GM12878 (cell line): ENCODE measurements at regions not wholly inside any gene's neighbourhood (a gene's known extent, or its start where the extent isn't known, plus 50 kb on each side); places are given as distances from the start of the nearest gene placed in this dataset.

Experiments
- CBX3 ChIP-seq: fragments of 200-600 bp; sonication (generic); IDR thresholded peaks from 2 replicates; pipeline ENCODE4 v1.6.1; 2016; ENCODE audit warnings: low read depth, borderline replicate concordance
- GABPA ChIP-seq: IDR thresholded peaks from 2 replicates; pipeline ENCODE4 v1.6.1; 2014; ENCODE audit warnings: antibody characterized with exemption, low read depth, mild to moderate bottlenecking, inconsistent platforms
- POLR2AphosphoS2 ChIP-seq: IDR thresholded peaks from 2 replicates; pipeline ENCODE4 v1.6.1; 2011; ENCODE audit warnings: low read depth, mild to moderate bottlenecking, low read length, improper control_type of control experiment, moderate library complexity

DNA sequence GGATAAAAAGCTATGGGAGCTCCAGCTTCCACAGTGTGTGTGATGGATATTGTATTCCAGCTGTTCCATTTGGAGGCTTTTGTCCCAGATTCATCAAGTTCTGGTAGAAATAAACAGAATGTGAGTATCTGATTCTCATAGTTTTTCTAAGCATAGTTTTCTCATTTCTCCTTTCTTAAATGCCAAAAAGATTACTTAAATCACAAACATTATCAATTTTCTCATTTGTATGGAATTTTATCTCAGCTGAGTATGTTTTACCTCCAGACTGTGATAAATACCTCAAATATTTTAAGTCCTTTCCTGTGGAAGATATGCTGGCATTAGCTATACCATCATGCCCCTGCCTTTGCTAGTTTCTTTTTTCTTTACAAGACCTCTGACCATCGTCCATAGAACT lies 767.3 kb downstream of the TFAP2A start:
- TF ChIP-seq GABPA (no peak), CBX3 (no peak), POLR2AphosphoS2 (no peak)
